ENCODE measurements at regions not wholly inside any gene's neighbourhood (a gene's known extent, or its start where the extent isn't known, plus 50 kb on each side); places are given as distances from the start of the nearest gene placed in this dataset.

GRCh38 chr18:78566720-78567119 lies 412.9 kb upstream of the SALL3 start:
- no peaks in the 10 kb centered on the region for H3K36me3 ChIP-seq (ENCODE audit: control insufficient read depth, insufficient read depth, low read length, severe bottlenecking)

GRCh38 chr18:78571063-78571785 lies 408.4 kb upstream of the SALL3 start:
- H3K36me3 ChIP-seq (ENCODE audit: control insufficient read depth, insufficient read depth, low read length, severe bottlenecking), result no peaks in the 10 kb centered on the region
- no peak overlapping the region for H3K9ac ChIP-seq (ENCODE audit: low read length)
- H3K9me3 ChIP-seq (ENCODE audit: control insufficient read depth, low read length), result peaks cover 22% of the 10 kb centered on the region
- DNase-seq (ENCODE audit: low read depth), result no peak
- no peaks in the 10 kb centered on the region for H3K27me3 ChIP-seq (replicated peaks; ENCODE audit: control insufficient read depth, insufficient read depth, low read length)
- no peak overlapping the region for H3K4me3 ChIP-seq (ENCODE audit: low read length)
- H3K4me1 ChIP-seq (ENCODE audit: control insufficient read depth, insufficient read depth, low read length), result no peaks in the 10 kb centered on the region

More at GRCh38 chr18:78566720-78567119, 412.9 kb upstream of the SALL3 start:
- DNase-seq (ENCODE audit: low read depth), result no peak
- H3K4me3 ChIP-seq (ENCODE audit: low read length), result no peak overlapping the region
- H3K27me3 ChIP-seq (replicated peaks; ENCODE audit: control insufficient read depth, insufficient read depth, low read length), result no peaks in the 10 kb centered on the region
- peaks cover 12% of the 10 kb centered on the region for H3K9me3 ChIP-seq (ENCODE audit: control insufficient read depth, low read length)
- no peaks in the 10 kb centered on the region for H3K4me1 ChIP-seq (ENCODE audit: control insufficient read depth, insufficient read depth, low read length)
- no peak overlapping the region for H3K9ac ChIP-seq (ENCODE audit: low read length)

- no peak overlapping the region for H3K4me3 ChIP-seq (ENCODE audit: low read length)
- no peak overlapping the region for H3K9ac ChIP-seq (ENCODE audit: low read length)
- no peaks in the 10 kb centered on the region for H3K4me1 ChIP-seq (ENCODE audit: control insufficient read depth, insufficient read depth, low read length)
- H3K27me3 ChIP-seq (replicated peaks; ENCODE audit: control insufficient read depth, insufficient read depth, low read length), result no peaks in the 10 kb centered on the region
- peaks cover 22% of the 10 kb centered on the region for H3K9me3 ChIP-seq (ENCODE audit: control insufficient read depth, low read length)
- DNase-seq (ENCODE audit: low read depth), result no peak
- no peaks in the 10 kb centered on the region for H3K36me3 ChIP-seq (ENCODE audit: control insufficient read depth, insufficient read depth, low read length, severe bottlenecking)
These were observed 407.7 kb upstream of the SALL3 start for GRCh38 chr18:78571831-78572347.

- H3K36me3 ChIP-seq (ENCODE audit: control insufficient read depth, insufficient read depth, low read length, severe bottlenecking), result no peaks in the 10 kb centered on the region
- no peak overlapping the region for H3K9ac ChIP-seq (ENCODE audit: low read length)
- H3K27me3 ChIP-seq (replicated peaks; ENCODE audit: control insufficient read depth, insufficient read depth, low read length), result no peaks in the 10 kb centered on the region
- H3K4me3 ChIP-seq (ENCODE audit: low read length), result no peak overlapping the region
- no peaks in the 10 kb centered on the region for H3K4me1 ChIP-seq (ENCODE audit: control insufficient read depth, insufficient read depth, low read length)
- no peak for DNase-seq (ENCODE audit: low read depth)
- H3K9me3 ChIP-seq (ENCODE audit: control insufficient read depth, low read length), result peaks cover 19% of the 10 kb centered on the region
These were observed 405.8 kb upstream of the SALL3 start for GRCh38 chr18:78573773-78574172.

GRCh38 chr18:78576967-78577366 lies 402.7 kb upstream of the SALL3 start:
- DNase-seq (ENCODE audit: low read depth), result no peak
- H3K4me1 ChIP-seq (ENCODE audit: control insufficient read depth, insufficient read depth, low read length), result no peaks in the 10 kb centered on the region
- no peak overlapping the region for H3K9ac ChIP-seq (ENCODE audit: low read length)
- H3K27me3 ChIP-seq (replicated peaks; ENCODE audit: control insufficient read depth, insufficient read depth, low read length), result no peaks in the 10 kb centered on the region
- H3K36me3 ChIP-seq (ENCODE audit: control insufficient read depth, insufficient read depth, low read length, severe bottlenecking), result no peaks in the 10 kb centered on the region
- H3K4me3 ChIP-seq (ENCODE audit: low read length), result no peak overlapping the region
- H3K9me3 ChIP-seq (ENCODE audit: control insufficient read depth, low read length), result peaks cover 10% of the 10 kb centered on the region

- Histone ChIP-seq H3K9me3 (ENCODE audit: control insufficient read depth, low read length) (no peaks in the 10 kb centered on the region), H3K4me3 (ENCODE audit: low read length) (no peak overlapping the region), H3K4me1 (ENCODE audit: control insufficient read depth, insufficient read depth, low read length) (no peaks in the 10 kb centered on the region), H3K9ac (ENCODE audit: low read length) (no peak overlapping the region), H3K36me3 (ENCODE audit: control insufficient read depth, insufficient read depth, low read length, severe bottlenecking) (no peaks in the 10 kb centered on the region), H3K27me3 (replicated peaks; ENCODE audit: control insufficient read depth, insufficient read depth, low read length) (no peaks in the 10 kb centered on the region)
- no peak for DNase-seq (ENCODE audit: low read depth)
These were observed 400.2 kb upstream of the SALL3 start for GRCh38 chr18:78579449-78579848.

GRCh38 chr18:78579854-78580577 lies 399.6 kb upstream of the SALL3 start:
- Histone ChIP-seq H3K27me3 (replicated peaks; ENCODE audit: control insufficient read depth, insufficient read depth, low read length) (no peaks in the 10 kb centered on the region), H3K4me3 (ENCODE audit: low read length) (no peak overlapping the region), H3K4me1 (ENCODE audit: control insufficient read depth, insufficient read depth, low read length) (no peaks in the 10 kb centered on the region), H3K9ac (ENCODE audit: low read length) (no peak overlapping the region), H3K36me3 (ENCODE audit: control insufficient read depth, insufficient read depth, low read length, severe bottlenecking) (no peaks in the 10 kb centered on the region), H3K9me3 (ENCODE audit: control insufficient read depth, low read length) (no peaks in the 10 kb centered on the region)
- DNase-seq (ENCODE audit: low read depth), result no peak

GRCh38 chr18:78580835-78581339 lies 398.7 kb upstream of the SALL3 start:
- Histone ChIP-seq H3K27me3 (replicated peaks; ENCODE audit: control insufficient read depth, insufficient read depth, low read length) (no peaks in the 10 kb centered on the region), H3K4me1 (ENCODE audit: control insufficient read depth, insufficient read depth, low read length) (no peaks in the 10 kb centered on the region), H3K36me3 (ENCODE audit: control insufficient read depth, insufficient read depth, low read length, severe bottlenecking) (no peaks in the 10 kb centered on the region), H3K4me3 (ENCODE audit: low read length) (no peak overlapping the region), H3K9me3 (ENCODE audit: control insufficient read depth, low read length) (no peaks in the 10 kb centered on the region), H3K9ac (ENCODE audit: low read length) (no peak overlapping the region)
- DNase-seq (ENCODE audit: low read depth), result no peak

GRCh38 chr18:78582181-78582709 lies 397.4 kb upstream of the SALL3 start:
- Histone ChIP-seq H3K4me3 (ENCODE audit: low read length) (no peak overlapping the region), H3K36me3 (ENCODE audit: control insufficient read depth, insufficient read depth, low read length, severe bottlenecking) (no peaks in the 10 kb centered on the region), H3K4me1 (ENCODE audit: control insufficient read depth, insufficient read depth, low read length) (no peaks in the 10 kb centered on the region), H3K27me3 (replicated peaks; ENCODE audit: control insufficient read depth, insufficient read depth, low read length) (no peaks in the 10 kb centered on the region), H3K9ac (ENCODE audit: low read length) (no peak overlapping the region), H3K9me3 (ENCODE audit: control insufficient read depth, low read length) (no peaks in the 10 kb centered on the region)
- DNase-seq (ENCODE audit: low read depth), result no peak

- DNase-seq (ENCODE audit: low read depth), result no peak
These were observed 396.5 kb upstream of the SALL3 start for GRCh38 chr18:78582898-78583738.

More at GRCh38 chr18:78582898-78583738, 396.5 kb upstream of the SALL3 start:
- Histone ChIP-seq H3K9me3 (ENCODE audit: control insufficient read depth, low read length) (no peaks in the 10 kb centered on the region), H3K4me1 (ENCODE audit: control insufficient read depth, insufficient read depth, low read length) (no peaks in the 10 kb centered on the region), H3K9ac (ENCODE audit: low read length) (no peak overlapping the region), H3K36me3 (ENCODE audit: control insufficient read depth, insufficient read depth, low read length, severe bottlenecking) (no peaks in the 10 kb centered on the region), H3K27me3 (replicated peaks; ENCODE audit: control insufficient read depth, insufficient read depth, low read length) (no peaks in the 10 kb centered on the region), H3K4me3 (ENCODE audit: low read length) (no peak overlapping the region)
